HepG2 (cell line): ENCODE measurements at regions not wholly inside any gene's neighbourhood (a gene's known extent, or its start where the extent isn't known, plus 50 kb on each side); places are given as distances from the start of the nearest gene placed in this dataset.

Experiments used
- ATAC-seq: fragments of 200-7000 bp; cut with Tn5 transposase; 3 replicates; pipeline ENCODE4 v1.9.1; 2020; ENCODE audit warnings: mild to moderate bottlenecking, moderate library complexity
- BruUV-seq: library from RNA; stranded (reverse); fragments of 400-500 nt; replicated peaks from 2 replicates; lab custom pipeline; 2021; lab: Mats Ljungman, UMichigan
- CTCF ChIA-PET: fragments of 300-600 bp; formaldehyde crosslinking; extraction: SDS; loops from one replicate; lab custom pipeline; 2021; ENCODE audit warnings: low total read pairs, inconsistent platforms, low intra/inter-chr PET ratio; lab: Yijun Ruan, JAX
- POLR2A ChIA-PET: fragments of 350-600 bp; sonication (Branson Sonifier 250); formaldehyde crosslinking; loops from one replicate; lab custom pipeline; 2020; ENCODE audit warnings: antibody characterized with exemption, inconsistent platforms; lab: Yijun Ruan, JAX
- DNase-seq: peaks from one replicate; pipeline ENCODE4 v3.0.0-alpha.2; 2015; ENCODE audit warnings: low spot score
- FAIRE-seq: peaks from 3 replicates; lab custom pipeline; 2011; peaks lifted over from hg19 to GRCh38; lab: Jason Lieb, UNC
- H2AFZ ChIP-seq: one replicate; pipeline ENCODE4 v1.6.1; 2011; ENCODE audit warnings: low read length, inconsistent platforms
- H3K27ac ChIP-seq: fragments of 300-600 bp; 3 replicates; pipeline ENCODE4 v1.8.0; 2011; ENCODE audit warnings: mixed run types, mild to moderate bottlenecking, mixed read lengths, low read length, inconsistent platforms; ENCODE audit not compliant: insufficient read depth; ENCODE audit errors: extremely low read length
- H3K27me3 ChIP-seq, 2 experiments: fragments of 200-600 bp in 1 of 2; 2 replicates in 1 of 2; 3 replicates in 1 of 2; pipeline versions ENCODE4 v1.6.0 to v1.8.0; 2011; ENCODE audit warnings: low read length in 2 of 2, mild to moderate bottlenecking in 2 of 2, moderate library complexity in 2 of 2, inconsistent platforms in 1 of 2; ENCODE audit not compliant: insufficient read depth in 2 of 2, control insufficient read depth in 1 of 2
- H3K36me3 ChIP-seq, 2 experiments: fragments of 200-600 bp in 1 of 2; replicated peaks in 1 of 2; 2 replicates in 1 of 2; 3 replicates in 1 of 2; pipeline versions ENCODE4 v1.5.1 to v1.8.0; 2011; ENCODE audit warnings: low read length in 2 of 2, inconsistent platforms in 1 of 2; ENCODE audit not compliant: insufficient read depth in 2 of 2, control insufficient read depth in 1 of 2
- H3K4me1 ChIP-seq: 2 replicates; pipeline ENCODE4 v1.5.1; 2012; ENCODE audit warnings: low read length, inconsistent platforms; ENCODE audit not compliant: insufficient read depth
- H3K4me2 ChIP-seq: 2 replicates; pipeline ENCODE4 v1.6.0; 2011; ENCODE audit warnings: low read depth, low read length, inconsistent platforms
- H3K4me3 ChIP-seq, 3 experiments: fragments of 200-600 bp in 1 of 3; sonication (generic), shearing (Covaris generic) in 1 of 3; replicated peaks in 1 of 3; 2 replicates each; pipeline ENCODE4 v1.5.1; 2011 to 2016; ENCODE audit warnings: low read length in 3 of 3, inconsistent platforms in 2 of 3, low read depth in 2 of 3, mild to moderate bottlenecking in 2 of 3, control low read depth in 1 of 3, mixed read lengths in 1 of 3; ENCODE audit not compliant: insufficient read depth in 1 of 3
- H3K79me2 ChIP-seq: one replicate; pipeline ENCODE4 v1.6.1; 2011; ENCODE audit warnings: low read length, inconsistent platforms; ENCODE audit not compliant: insufficient read depth
- H3K9ac ChIP-seq: 2 replicates; pipeline ENCODE4 v1.6.0; 2011; ENCODE audit warnings: mild to moderate bottlenecking, low read depth, low read length, inconsistent platforms; ENCODE audit not compliant: insufficient read depth
- H3K9me3 ChIP-seq: 2 replicates; pipeline ENCODE4 v1.5.1; 2012; ENCODE audit warnings: mild to moderate bottlenecking, low read length
- H4K20me1 ChIP-seq: 2 replicates; pipeline ENCODE4 v1.6.0; 2011; ENCODE audit warnings: inconsistent platforms, mild to moderate bottlenecking, low read length, moderate library complexity; ENCODE audit not compliant: insufficient read depth
- HNRNPL ChIP-seq: fragments of 200-400 bp; formaldehyde crosslinking; IDR thresholded peaks from 2 replicates; pipeline ENCODE4 v1.6.1; 2017; ENCODE audit warnings: mild to moderate bottlenecking, low read depth, low read length
- JARID2 ChIP-seq: sonication (generic); formaldehyde crosslinking; IDR thresholded peaks from 2 replicates; pipeline ENCODE4 v1.8.1; 2023; ENCODE audit warnings: missing genetic modification reagents, inconsistent platforms; ENCODE audit not compliant: insufficient replicate concordance
- MAF1 ChIP-seq: sonication (generic); formaldehyde crosslinking; IDR thresholded peaks from 2 replicates; pipeline ENCODE4 v1.5.0; 2020; ENCODE audit warnings: missing genetic modification reagents, borderline replicate concordance
- MED1 ChIP-seq: sonication (generic); formaldehyde crosslinking; IDR thresholded peaks from 2 replicates; pipeline ENCODE4 v1.4.0; 2020; ENCODE audit warnings: missing genetic modification reagents
- ZNF549 ChIP-seq: sonication (generic); formaldehyde crosslinking; IDR thresholded peaks from 2 replicates; pipeline ENCODE4 v1.5.0; 2020; ENCODE audit warnings: missing genetic modification reagents
- ZNF619 ChIP-seq: sonication (generic); formaldehyde crosslinking; IDR thresholded peaks from 2 replicates; pipeline ENCODE4 v1.4.0; 2020; ENCODE audit warnings: mild to moderate bottlenecking, missing genetic modification reagents
- WGBS: methylation state at CpG from one replicate; pipeline ENCODE4 v1.1.6; 2017; ENCODE audit warnings: low lambda C conversion rate; 5-methylcytosine and 5-hydroxymethylcytosine counted together
- in situ Hi-C: cut with HindIII; loops from 2 replicates; pipeline ENCODE4 v1.10.0; 2017; ENCODE audit warnings: low pct_unique_long_range_greater_than_20kb; ENCODE audit not compliant: extremely low pct_ligation_motif_present
- intact Hi-C: fragments of 100-400 bp; cut with micrococcal nuclease; formaldehyde crosslinking; loops from one replicate; pipeline ENCODE4 v1.10.0; 2022; ENCODE audit not compliant: unreplicated experiment
- TF ChIP-seq, protein P1 (sequence below): sonication (generic); formaldehyde crosslinking; conservative IDR thresholded peaks from 2 replicates; pipeline ENCODE4 v1.5.0; 2020; ENCODE audit warnings: missing genetic modification reagents
- TF ChIP-seq, protein P2 (sequence below): sonication (generic); formaldehyde crosslinking; IDR thresholded peaks from 2 replicates; pipeline ENCODE4 v1.9.0; 2021; ENCODE audit warnings: missing genetic modification reagents, mild to moderate bottlenecking, borderline replicate concordance

DNA sequence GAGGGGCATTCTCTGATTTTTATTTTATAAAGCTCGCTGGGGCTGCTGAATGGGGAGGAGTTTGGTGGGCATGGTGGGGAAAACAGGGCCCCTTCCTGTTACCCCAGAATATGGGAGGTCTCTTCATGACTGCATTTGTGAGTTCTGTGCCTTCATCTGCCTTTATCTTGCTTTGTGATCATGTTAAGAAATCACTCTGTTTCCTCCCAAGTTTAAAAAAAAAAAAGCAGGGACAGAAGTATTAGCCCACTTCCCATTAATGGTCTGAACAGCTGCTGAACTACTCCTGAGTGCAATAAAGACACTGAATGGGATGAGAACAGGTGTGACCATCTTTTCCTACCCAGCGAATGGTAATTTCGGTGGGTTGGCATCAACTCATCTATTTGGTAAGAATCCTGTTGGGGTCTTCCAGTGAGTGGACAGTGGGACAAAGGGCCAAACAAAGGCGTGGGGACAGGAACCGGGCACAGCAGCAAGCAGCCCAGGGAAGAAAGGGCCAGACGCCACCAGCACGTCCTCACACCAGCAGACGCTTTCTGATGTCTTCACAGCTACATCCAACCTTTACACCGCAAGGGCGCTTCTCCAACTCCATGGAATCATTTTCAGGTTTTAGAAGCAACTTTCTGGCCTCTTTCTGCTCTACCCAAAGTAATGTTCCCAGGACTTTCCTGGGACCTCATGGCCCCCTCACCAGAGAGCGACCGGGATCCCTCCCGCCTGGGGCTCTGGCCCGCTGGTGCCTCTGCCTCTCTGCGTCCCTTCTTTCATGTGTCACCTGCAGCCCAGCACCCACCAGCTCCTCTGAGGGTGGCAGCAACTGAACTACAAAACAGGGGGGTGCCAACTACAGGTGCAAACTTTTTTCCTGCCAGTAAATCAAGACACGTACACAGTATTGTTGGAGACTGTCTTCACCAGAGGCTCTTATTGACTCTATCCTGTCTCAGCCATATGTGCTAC is 160.2 kb downstream of the ADSS2 start (continued):
- TF ChIP-seq, protein P1, sequence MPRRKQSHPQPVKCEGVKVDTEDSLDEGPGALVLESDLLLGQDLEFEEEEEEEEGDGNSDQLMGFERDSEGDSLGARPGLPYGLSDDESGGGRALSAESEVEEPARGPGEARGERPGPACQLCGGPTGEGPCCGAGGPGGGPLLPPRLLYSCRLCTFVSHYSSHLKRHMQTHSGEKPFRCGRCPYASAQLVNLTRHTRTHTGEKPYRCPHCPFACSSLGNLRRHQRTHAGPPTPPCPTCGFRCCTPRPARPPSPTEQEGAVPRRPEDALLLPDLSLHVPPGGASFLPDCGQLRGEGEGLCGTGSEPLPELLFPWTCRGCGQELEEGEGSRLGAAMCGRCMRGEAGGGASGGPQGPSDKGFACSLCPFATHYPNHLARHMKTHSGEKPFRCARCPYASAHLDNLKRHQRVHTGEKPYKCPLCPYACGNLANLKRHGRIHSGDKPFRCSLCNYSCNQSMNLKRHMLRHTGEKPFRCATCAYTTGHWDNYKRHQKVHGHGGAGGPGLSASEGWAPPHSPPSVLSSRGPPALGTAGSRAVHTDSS = no peak

DNA sequence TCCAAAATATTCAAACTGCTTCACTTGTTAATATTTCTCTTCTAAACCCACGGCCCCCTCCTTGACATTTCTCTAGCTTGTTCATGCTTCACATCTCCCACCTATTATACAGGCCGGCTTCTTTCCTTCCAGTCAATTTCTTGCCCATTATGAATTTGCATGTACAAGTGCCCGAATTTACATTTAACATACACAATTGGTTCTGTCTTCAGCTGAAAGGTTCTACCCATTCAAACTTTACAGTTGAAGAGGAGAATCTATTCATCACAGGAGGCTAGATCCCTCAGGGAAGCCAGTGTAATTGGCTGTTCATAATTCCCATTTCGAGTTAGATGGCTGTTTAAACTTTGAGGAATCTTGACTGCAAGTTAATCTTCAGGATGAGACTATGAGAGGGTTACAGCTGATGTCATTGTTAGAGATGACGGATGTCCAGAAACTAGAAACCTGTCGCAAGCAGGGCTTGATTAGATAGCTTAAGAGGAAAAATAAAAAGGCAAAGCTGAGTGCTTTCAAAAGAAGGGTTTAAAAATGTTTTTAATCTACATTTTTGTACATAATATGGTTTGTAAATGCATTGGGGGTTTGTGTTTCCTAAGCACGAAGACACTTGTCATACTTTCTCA is 157.0 kb downstream of the ADSS2 start:
- no peaks in the 10 kb centered on the region for H3K4me1 ChIP-seq
- ChIA-PET CTCF (no interaction called here), POLR2A (no interaction called here)
- no peaks in the 10 kb centered on the region for H3K79me2 ChIP-seq
- intact Hi-C loops = no loop called here
- no peaks in the 10 kb centered on the region for H3K36me3 ChIP-seq
- H3K9ac ChIP-seq = no peak overlapping the region
- WGBS = 10% methylated on average over 7 of the region's 7 CpGs
- no peak overlapping the region for H3K4me3 ChIP-seq
- no peak overlapping the region for H3K27ac ChIP-seq
- no peak overlapping the region for H2AFZ ChIP-seq
- ATAC-seq = no peak
- FAIRE-seq = no peak
- in situ Hi-C loops = no loop called here
- peaks cover 0 to 11% of the 10 kb centered on the region in 2 experiments; a peak in 2 of 5 replicates for H3K27me3 ChIP-seq
- H3K4me2 ChIP-seq = no peak overlapping the region
- no peak for DNase-seq
- H3K9me3 ChIP-seq = no peaks in the 10 kb centered on the region
- TF ChIP-seq ZNF619 (no peak), JARID2 (CRISPR knock-in tag) (no peak), MED1 (CRISPR knock-in tag) (no peak), HNRNPL (no peak), MAF1 (CRISPR knock-in tag) (no peak), ZNF549 (CRISPR knock-in tag) (no peak)
- TF ChIP-seq, protein P2, sequence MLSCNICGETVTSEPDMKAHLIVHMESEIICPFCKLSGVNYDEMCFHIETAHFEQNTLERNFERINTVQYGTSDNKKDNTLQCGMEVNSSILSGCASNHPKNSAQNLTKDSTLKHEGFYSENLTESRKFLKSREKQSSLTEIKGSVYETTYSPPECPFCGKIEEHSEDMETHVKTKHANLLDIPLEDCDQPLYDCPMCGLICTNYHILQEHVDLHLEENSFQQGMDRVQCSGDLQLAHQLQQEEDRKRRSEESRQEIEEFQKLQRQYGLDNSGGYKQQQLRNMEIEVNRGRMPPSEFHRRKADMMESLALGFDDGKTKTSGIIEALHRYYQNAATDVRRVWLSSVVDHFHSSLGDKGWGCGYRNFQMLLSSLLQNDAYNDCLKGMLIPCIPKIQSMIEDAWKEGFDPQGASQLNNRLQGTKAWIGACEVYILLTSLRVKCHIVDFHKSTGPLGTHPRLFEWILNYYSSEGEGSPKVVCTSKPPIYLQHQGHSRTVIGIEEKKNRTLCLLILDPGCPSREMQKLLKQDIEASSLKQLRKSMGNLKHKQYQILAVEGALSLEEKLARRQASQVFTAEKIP = no peak
- no peaks in the 10 kb centered on the region for H4K20me1 ChIP-seq
- no TSS peak for BruUV-seq
